NOMO-1 (cell line): ENCODE measurements at regions not wholly inside any gene's neighbourhood (a gene's known extent, or its start where the extent isn't known, plus 50 kb on each side); places are given as distances from the start of the nearest gene placed in this dataset.

Experiments used
- DNase-seq, 2 experiments: peaks; one replicate each; lab custom pipeline; 2025; ENCODE audit not compliant: unreplicated experiment in 2 of 2; lab: John Stamatoyannopoulos, UW

- DNase-seq, result peak; percentile 96 to 97
Measured at GRCh38 chr21:38968887-38969543, 163.3 kb downstream of the ETS2 start.

DNA sequence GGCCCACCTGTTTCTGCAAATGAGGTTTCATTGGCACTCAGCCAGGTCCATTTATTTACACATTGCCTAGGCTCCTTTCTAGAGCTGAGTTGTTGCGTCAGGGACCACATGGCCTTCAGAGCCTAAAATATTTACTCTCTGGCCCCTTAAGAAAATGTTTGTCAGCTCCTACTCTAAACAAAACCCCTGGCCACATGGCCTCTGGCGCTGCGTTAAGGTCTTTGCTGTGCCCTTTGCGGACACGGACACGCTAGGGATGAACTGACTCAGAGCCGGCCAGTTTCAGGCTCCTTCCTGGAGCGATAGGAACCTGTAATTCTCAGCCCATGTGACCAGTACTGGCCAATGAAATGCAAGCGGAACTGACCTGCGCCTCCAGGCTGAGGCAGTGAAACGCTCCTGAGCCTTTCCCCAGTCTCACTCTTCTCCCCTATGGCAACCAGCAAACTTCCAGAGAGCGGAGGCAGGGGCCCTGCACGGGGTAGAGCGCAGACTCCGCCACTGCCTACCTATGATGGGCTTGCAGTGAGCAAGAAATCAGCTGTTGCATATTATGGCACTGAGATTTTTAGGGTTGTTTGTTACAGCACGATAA is 160.3 kb downstream of the ETS2 start:
- DNase-seq, result no peak

- no peak for DNase-seq
Measured at GRCh38 chr21:38965241-38965640, 159.5 kb downstream of the ETS2 start.

DNA sequence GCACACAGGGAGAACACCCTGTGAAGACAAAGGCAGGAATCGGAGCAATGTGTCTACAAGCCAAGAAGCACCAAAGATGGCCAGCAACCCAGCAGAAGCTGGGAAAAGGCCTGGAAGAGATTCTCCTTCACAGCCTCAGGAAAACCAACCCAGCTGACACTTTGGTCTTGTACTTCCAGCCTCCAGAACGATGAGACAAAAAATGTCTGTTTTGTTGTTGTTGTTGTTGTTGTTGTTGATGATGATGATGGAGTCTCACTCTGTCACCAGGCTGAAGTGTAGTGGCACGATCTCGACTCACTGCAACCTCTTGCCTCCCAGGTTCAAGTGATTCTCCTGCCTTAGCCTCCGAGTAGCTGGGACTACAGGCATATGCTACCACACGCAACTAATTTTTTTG is 157.3 kb downstream of the ETS2 start:
- no peak for DNase-seq

- no peak for DNase-seq
Measured at GRCh38 chr21:38960251-38960650, 154.5 kb downstream of the ETS2 start.

DNA sequence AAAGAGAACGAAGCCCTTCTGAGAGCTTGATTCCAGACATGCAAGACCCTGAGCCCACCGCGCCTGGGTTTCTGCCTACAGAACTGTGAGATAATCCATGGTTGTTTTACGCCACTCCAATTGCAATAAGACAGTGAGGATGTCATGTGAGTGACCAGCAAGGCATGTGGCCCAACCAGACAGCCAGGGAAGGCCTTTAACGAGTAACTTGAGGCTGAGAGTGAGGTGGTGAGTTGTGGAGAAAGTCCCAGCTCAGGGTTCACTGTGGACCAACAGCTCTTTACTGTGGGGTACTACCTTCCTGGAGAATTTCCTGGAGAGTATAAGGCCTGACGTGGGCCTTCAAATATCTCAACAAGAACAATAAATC is 153.9 kb downstream of the ETS2 start:
- no peak for DNase-seq

- DNase-seq, result peak; percentile 61 to 88
Measured at GRCh38 chr21:38958940-38959691, 153.4 kb downstream of the ETS2 start.

DNA sequence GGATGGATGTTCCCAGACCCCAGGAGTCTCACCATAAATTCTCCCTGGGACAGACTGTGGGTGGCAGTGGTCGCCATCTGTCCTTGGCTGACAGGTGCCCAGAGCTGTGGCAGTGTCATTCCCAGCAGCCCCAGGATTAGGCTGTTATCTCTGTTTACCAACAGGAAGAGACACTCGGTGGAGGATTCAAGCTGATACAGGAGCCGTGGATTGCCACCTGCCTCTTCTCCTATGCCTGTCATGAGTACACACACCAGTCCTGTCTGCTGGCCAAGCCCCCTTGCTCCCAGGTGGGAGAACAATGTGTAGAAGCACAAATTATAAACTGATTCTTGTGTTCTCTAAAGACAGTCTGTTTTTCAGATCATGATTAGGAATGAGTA is 152.6 kb downstream of the ETS2 start:
- DNase-seq, result no peak

- no peak for DNase-seq
Measured at GRCh38 chr21:38957575-38958322, 152.0 kb downstream of the ETS2 start.

DNA sequence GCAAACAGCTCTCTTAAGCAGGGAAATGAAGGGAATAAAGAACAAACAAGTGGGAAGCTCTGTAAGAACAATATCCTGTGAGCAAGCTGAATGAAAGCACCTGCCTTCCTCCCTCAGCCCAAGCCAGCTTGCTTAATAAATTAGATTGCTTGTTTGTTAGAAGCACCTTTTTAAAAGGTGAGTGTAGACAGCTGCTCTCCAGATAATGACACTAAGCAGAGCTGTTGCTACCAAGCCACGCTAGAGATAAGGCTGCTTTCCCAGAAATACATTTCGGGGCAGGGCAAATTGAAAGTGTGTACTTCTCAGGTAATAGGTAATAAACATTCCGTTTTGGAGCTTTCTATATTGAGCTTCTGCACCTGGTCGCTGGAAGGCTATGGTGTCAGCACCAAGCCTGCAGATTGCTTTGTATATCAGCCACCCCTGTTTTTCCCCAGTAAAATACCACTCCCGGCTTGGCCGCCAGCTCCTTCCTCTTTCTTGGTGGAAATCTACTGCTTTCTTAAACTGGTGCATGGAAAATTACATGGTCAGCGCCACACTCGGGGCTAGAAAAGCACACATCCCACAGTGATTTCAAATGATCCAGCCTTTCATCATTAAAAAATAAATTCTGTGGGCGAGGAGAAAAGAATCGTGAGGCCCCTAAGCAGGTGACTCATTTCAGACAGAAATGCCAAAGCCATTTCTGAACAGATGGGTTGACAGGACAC is 151.3 kb downstream of the ETS2 start:
- no peak for DNase-seq

DNA sequence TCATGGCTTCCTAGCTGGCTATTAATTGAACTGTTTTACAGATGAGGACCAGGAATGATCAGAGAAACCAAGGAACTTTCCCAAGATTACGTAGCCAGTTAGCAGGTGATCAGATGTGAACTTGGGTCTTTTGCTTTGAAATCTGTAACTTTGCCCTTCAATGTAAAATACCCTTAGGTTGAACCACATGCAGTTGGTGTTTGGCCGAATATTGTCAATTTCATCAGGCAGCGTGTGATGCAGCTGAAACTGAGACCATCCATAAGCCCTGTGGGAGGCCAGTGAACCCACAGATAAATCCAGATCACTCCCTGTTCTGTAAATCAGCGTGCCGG is 150.8 kb downstream of the ETS2 start:
- DNase-seq, result no peak

DNA sequence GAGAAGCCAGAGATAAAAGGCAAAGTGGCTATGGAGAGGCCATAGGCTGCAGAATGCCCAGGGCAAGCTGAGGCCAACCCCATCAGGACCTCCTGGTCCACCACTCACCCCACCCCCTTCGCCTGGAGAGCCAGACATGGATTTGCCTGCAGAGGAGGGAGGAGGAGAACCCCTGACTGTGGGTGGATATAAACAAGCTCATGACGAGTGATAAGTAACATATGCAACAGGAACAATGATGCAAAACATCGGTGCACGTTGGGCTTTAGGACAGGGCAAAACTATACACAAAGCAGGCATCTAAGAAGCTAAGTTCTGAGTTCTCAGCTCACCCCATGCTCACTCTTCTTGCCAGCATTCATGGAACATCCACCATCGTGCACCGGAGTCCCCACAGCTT is 150.3 kb downstream of the ETS2 start:
- no peak for DNase-seq

GRCh38 chr21:38955495-38955894 is 149.8 kb downstream of the ETS2 start:
- no peak for DNase-seq

DNA sequence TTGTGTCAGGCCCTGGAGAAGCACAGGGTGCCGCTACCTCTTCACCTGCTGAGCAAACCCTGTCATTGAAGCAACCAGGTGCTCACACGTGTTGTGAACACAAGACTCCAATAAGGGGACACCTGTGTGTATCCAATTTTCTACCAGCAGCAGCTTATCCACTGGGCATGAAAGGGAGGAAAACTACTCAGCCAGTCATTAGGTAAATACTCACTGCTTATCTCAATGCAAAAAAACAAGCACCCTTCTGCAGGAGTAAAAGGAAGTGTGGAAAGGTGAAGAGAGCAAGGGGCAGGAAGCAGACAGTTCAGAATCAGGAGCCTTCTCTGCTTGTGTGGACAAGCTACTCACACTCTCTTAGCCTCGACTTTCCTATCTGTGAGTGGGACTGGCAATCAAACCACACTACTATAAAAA is 148.9 kb downstream of the ETS2 start:
- DNase-seq, result no peak

DNA sequence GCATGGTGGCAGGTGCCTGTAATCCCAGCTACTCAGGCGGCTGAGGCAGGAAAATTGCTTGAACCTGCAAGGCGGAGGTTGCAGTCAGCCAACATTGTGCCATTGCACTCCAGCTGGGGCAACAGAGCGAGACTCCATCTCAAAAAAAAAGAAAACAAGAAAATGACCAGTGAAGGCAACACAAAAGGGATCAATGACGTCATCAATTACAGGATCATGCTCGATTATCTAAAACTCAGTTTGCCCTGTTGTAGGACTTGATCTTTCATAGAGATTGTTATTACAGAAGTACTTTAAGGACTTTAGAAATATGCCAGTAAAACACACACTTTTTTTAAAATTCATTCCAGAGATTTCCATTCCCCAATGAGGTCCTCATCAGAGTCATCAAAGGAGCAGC is 147.8 kb downstream of the ETS2 start:
- DNase-seq, result no peak

GRCh38 chr21:38952890-38953289 is 147.2 kb downstream of the ETS2 start:
- no peak for DNase-seq

GRCh38 chr21:38951095-38951730 is 145.5 kb downstream of the ETS2 start:
- no peak for DNase-seq

GRCh38 chr21:38950435-38951094 is 144.8 kb downstream of the ETS2 start:
- peak in 1 of 2 experiments; percentile 59 for DNase-seq

- no peak for DNase-seq
Measured at GRCh38 chr21:38949070-38949380, 143.3 kb downstream of the ETS2 start.

- no peak for DNase-seq
Measured at GRCh38 chr21:38948377-38949069, 142.8 kb downstream of the ETS2 start.
